Suprapubic skin (tissue), 4 donors: ENCODE measurements at regions not wholly inside any gene's neighbourhood (a gene's known extent, or its start where the extent isn't known, plus 50 kb on each side); places are given as distances from the start of the nearest gene placed in this dataset.

ENCODE experiments used
- DNase-seq, 2 donors: peaks; one replicate each; pipeline ENCODE4 v3.0.0-alpha.2; 2019; ENCODE audit warnings: low spot score in 2 of 2
- H3K27ac ChIP-seq: fragments of 200-600 bp; sonication (generic); one replicate; pipeline ENCODE4 v1.5.1; 2019
- H3K27me3 ChIP-seq: fragments of 200-600 bp; sonication (generic); one replicate; pipeline ENCODE4 v1.5.1; 2019
- H3K36me3 ChIP-seq: fragments of 200-600 bp; sonication (generic); one replicate; pipeline ENCODE4 v1.5.1; 2019
- H3K4me1 ChIP-seq: fragments of 200-600 bp; sonication (generic); one replicate; pipeline ENCODE4 v1.5.1; 2019
- H3K4me3 ChIP-seq: fragments of 200-600 bp; sonication (generic); one replicate; pipeline ENCODE4 v1.5.1; 2019; ENCODE audit warnings: mild to moderate bottlenecking
- H3K9me3 ChIP-seq: fragments of 200-600 bp; sonication (generic); one replicate; pipeline ENCODE4 v1.5.1; 2019
- CTCF ChIP-seq, 2 donors: fragments of 200-600 bp in 1 of 2; fragments of 450-650 bp in 1 of 2; sonication (generic) in 1 of 2; IDR thresholded peaks; one replicate each; pipeline ENCODE4 v1.5.1; 2016 to 2019; ENCODE audit warnings: antibody characterized with exemption in 2 of 2, mild to moderate bottlenecking in 1 of 2, moderate library complexity in 1 of 2
- EP300 ChIP-seq: sonication (generic); formaldehyde crosslinking; IDR thresholded peaks from one replicate; pipeline ENCODE4 v1.6.1; 2017; ENCODE audit warnings: antibody characterized with exemption
- POLR2A ChIP-seq, 2 donors: fragments of 450-650 bp; IDR thresholded peaks; one replicate each; pipeline ENCODE4 v1.6.1; 2017; ENCODE audit warnings: antibody characterized with exemption in 2 of 2, mild to moderate bottlenecking in 2 of 2, moderate library complexity in 2 of 2
- POLR2AphosphoS5 ChIP-seq, 3 donors: sonication (generic); formaldehyde crosslinking; IDR thresholded peaks; one replicate each; pipeline ENCODE4 v1.6.1; 2017; ENCODE audit warnings: antibody characterized with exemption in 3 of 3
- WGBS: methylation state at CpG from one replicate; pipeline ENCODE4 v1.1.5; 2018; 5-methylcytosine and 5-hydroxymethylcytosine counted together

GRCh38 chr15:31483053-31483985 lies 156.7 kb downstream of the KLF13 start:
- no peaks in the 10 kb centered on the region for H3K9me3 ChIP-seq
- no peak for TF ChIP-seq POLR2A (IDR thresholded peaks at IDR 0.05)
- TF ChIP-seq EP300, result no peak
- TF ChIP-seq CTCF (IDR thresholded peaks at IDR 0.05), result no peak
- TF ChIP-seq POLR2AphosphoS5 (IDR thresholded peaks at IDR 0.05), result no peak
- H3K4me3 ChIP-seq, result peak overlapping the region; percentile 56
- peaks cover 10% of the 10 kb centered on the region for H3K27me3 ChIP-seq
- DNase-seq, result peak; percentile 64 to 71
- H3K36me3 ChIP-seq, result no peaks in the 10 kb centered on the region
- WGBS, result 5% methylated on average over 35 of the region's 147 CpGs
- H3K27ac ChIP-seq, result peak overlapping the region; percentile 67
- peaks cover 64% of the 10 kb centered on the region for H3K4me1 ChIP-seq

GRCh38 chr15:31483986-31484951 lies 157.6 kb downstream of the KLF13 start:
- no peak overlapping the region for H3K27ac ChIP-seq
- TF ChIP-seq POLR2AphosphoS5 (IDR thresholded peaks at IDR 0.05) (no peak), CTCF (IDR thresholded peaks at IDR 0.05) (no peak), EP300 (no peak), POLR2A (IDR thresholded peaks at IDR 0.05) (no peak)
- no peaks in the 10 kb centered on the region for H3K36me3 ChIP-seq
- peak in 1 of 2 donors; percentile 67 for DNase-seq
- 92% methylated on average over 51 of the region's 100 CpGs for WGBS
- H3K4me1 ChIP-seq, result peaks cover 74% of the 10 kb centered on the region
- H3K4me3 ChIP-seq, result peak overlapping the region; percentile 56
- no peaks in the 10 kb centered on the region for H3K9me3 ChIP-seq
- H3K27me3 ChIP-seq, result peaks cover 10% of the 10 kb centered on the region

GRCh38 chr15:31484986-31485385 lies 158.4 kb downstream of the KLF13 start:
- Histone ChIP-seq H3K9me3 (no peaks in the 10 kb centered on the region), H3K4me3 (no peak overlapping the region), H3K27ac (peak overlapping the region; percentile 62), H3K36me3 (no peaks in the 10 kb centered on the region), H3K27me3 (peaks cover 10% of the 10 kb centered on the region), H3K4me1 (peaks cover 81% of the 10 kb centered on the region)
- 100% methylated on average over 2 of the region's 5 CpGs for WGBS
- peak in 1 of 2 donors; percentile 56 for DNase-seq
- TF ChIP-seq CTCF (IDR thresholded peaks at IDR 0.05) (no peak), POLR2A (IDR thresholded peaks at IDR 0.05) (no peak), POLR2AphosphoS5 (IDR thresholded peaks at IDR 0.05) (no peak), EP300 (no peak)

- Histone ChIP-seq H3K27ac (peak overlapping the region; percentile 62), H3K27me3 (peaks cover 10% of the 10 kb centered on the region), H3K4me1 (peaks cover 80% of the 10 kb centered on the region), H3K36me3 (no peaks in the 10 kb centered on the region), H3K9me3 (no peaks in the 10 kb centered on the region), H3K4me3 (no peak overlapping the region)
- DNase-seq, result peak in 1 of 2 donors; percentile 50
- no peak for TF ChIP-seq POLR2AphosphoS5 (IDR thresholded peaks at IDR 0.05)
- 93% methylated on average over 7 of the region's 7 CpGs for WGBS
Observed at GRCh38 chr15:31485431-31485830, 158.8 kb downstream of the KLF13 start.

GRCh38 chr15:31485911-31486461 lies 159.4 kb downstream of the KLF13 start:
- 71% methylated on average over 8 of the region's 14 CpGs for WGBS
- Histone ChIP-seq H3K9me3 (no peaks in the 10 kb centered on the region), H3K4me1 (peaks cover 74% of the 10 kb centered on the region), H3K4me3 (no peak overlapping the region), H3K27me3 (peaks cover 10% of the 10 kb centered on the region), H3K36me3 (no peaks in the 10 kb centered on the region), H3K27ac (peak overlapping the region; percentile 62)
- TF ChIP-seq CTCF (IDR thresholded peaks at IDR 0.05), result no peak
- no peak for TF ChIP-seq EP300
- TF ChIP-seq POLR2A (IDR thresholded peaks at IDR 0.05), result no peak
- TF ChIP-seq POLR2AphosphoS5 (IDR thresholded peaks at IDR 0.05), result no peak
- DNase-seq, result peak in 1 of 2 donors; percentile 58
